HG03378 (cell line): ENCODE measurements at regions not wholly inside any gene's neighbourhood (a gene's known extent, or its start where the extent isn't known, plus 50 kb on each side); places are given as distances from the start of the nearest gene placed in this dataset.
"Not testable (repeated sequence)": the region's sequence is repeated elsewhere in the genome, so short reads cannot be mapped to it uniquely, and the experiment has no call there.

Experiments used
- ATAC-seq: cut with Tn5 transposase; IDR thresholded peaks from one replicate; pipeline ENCODE4 v1.9.1; 2021; ENCODE audit warnings: mild to moderate bottlenecking, moderate library complexity; ENCODE audit not compliant: unreplicated experiment

DNA sequence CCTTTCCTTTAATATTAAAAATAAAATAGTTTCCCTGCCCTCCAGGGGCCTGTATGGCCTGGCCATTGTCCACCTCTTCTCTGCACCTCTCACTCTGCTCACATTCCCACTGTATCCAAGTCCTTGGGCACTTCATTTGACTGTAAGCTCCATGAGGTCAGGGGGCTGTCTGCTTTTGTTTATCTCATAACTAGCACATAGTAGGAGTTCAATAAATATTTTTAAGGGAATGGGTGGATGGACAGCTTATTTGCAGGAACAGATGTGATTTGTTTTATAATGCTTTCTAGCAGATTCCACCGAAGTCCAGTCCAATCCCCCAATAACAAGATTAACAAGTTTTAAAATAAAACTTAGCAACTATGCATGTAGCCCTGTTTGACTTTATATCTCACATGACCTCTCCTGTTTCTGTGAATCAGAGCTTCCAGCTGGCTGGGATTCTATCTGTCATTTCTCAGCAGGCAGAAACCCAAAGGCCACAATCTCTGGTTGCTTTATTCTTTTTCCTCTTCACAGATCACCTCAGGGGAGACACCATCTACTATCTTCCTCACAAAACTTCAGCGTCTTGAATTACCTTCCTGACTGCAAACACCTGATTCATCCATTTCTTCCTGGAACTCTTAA is 123.0 kb upstream of the NR2F2 start:
- no peak for ATAC-seq

DNA sequence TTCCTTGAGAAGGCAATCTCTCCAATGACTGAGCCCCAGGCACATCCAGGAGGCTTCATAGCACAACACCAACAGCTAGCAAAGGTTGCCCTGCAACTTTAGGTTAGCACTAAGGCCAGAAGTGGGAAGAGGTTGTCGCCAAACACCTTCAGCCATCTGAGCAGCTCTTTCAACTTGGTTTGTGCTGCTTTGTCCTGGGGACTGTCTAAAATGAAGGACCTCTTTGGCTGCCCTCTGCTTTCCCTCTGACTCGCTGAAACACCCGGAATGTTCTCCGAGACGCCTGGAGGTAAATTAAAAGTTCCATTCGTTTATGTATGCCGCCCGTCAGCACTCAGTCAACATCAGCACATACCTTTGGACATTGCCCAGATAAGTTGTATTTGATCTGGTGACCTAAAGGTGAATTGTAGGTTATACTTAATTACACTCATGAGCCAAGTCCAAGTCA is 121.2 kb upstream of the NR2F2 start:
- no peak for ATAC-seq

DNA sequence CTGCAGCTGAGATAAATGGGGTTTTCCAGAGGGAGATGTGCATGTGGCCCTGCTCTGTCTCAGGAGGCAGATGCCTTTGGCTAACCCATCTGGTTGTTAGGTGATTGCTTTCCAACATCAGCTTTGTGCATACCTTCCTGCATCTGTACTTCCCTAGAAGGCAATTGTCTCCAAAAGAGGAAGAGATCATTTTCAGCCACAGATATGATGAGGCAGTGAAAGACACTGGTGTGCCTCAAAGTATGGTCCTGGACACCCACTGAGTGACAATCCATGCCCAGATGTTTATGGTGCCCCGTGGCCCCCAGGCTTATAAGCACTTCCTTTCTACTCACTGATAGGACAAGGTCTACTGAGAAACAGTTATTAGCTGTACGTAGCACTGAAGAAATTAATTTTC is 117.5 kb upstream of the NR2F2 start:
- ATAC-seq = no peak

DNA sequence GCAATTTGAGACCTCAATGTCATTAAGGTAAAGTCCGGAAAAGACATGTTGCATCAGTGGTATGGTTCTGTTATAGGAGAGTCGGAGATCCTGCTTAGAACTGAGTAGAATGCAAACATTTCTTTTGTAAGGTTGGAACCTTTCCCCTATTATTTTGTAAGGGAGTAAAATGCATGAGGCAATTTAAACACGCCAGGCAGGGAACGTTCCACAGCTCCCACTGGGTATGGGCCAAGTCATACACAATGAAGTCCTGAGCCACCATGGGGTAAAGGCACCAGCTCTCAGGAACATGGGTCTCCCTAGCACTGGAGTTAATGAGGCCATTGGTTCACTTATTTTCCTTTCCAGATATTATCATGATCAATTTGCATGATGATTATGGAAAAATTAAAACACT is 116.6 kb upstream of the NR2F2 start:
- ATAC-seq = no peak

DNA sequence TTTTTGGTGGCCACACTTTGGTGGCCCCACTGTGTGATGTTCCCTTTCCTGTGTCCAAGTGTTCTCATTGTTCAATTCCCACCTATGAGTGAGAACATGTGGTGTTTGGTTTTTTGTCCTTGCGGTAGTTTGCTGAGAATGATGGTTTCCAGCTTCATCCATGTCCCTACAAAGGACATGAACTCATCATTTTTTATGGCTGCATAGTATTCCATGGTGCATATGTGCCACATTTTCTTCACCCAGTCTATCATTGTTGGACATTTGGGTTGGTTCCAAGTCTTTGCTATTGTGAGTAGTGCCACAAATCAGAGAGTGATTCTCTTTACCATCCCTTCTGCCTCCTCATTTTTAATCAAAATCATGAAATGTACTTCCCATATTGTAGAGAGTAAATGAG is 114.0 kb upstream of the NR2F2 start:
- not testable (repeated sequence) for ATAC-seq

DNA sequence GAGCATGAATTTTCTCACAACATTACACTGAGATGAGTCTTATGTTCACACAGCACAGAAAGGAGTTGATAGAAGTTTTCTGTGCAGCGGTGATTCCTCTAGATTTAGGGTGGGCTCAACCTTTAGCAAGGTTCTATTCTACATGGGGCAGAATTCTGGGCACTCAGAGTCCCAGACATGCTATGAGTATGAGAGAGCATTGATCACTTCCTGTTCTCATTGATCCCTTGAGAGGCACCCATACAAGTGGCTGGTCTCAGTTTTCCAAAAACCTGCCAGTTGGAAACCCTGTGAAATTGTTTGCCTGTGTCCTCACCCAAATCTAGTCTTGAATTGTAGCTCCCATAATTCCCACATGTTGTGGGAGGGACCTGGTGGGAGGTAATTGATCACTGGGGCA is 112.5 kb upstream of the NR2F2 start:
- no peak for ATAC-seq

DNA sequence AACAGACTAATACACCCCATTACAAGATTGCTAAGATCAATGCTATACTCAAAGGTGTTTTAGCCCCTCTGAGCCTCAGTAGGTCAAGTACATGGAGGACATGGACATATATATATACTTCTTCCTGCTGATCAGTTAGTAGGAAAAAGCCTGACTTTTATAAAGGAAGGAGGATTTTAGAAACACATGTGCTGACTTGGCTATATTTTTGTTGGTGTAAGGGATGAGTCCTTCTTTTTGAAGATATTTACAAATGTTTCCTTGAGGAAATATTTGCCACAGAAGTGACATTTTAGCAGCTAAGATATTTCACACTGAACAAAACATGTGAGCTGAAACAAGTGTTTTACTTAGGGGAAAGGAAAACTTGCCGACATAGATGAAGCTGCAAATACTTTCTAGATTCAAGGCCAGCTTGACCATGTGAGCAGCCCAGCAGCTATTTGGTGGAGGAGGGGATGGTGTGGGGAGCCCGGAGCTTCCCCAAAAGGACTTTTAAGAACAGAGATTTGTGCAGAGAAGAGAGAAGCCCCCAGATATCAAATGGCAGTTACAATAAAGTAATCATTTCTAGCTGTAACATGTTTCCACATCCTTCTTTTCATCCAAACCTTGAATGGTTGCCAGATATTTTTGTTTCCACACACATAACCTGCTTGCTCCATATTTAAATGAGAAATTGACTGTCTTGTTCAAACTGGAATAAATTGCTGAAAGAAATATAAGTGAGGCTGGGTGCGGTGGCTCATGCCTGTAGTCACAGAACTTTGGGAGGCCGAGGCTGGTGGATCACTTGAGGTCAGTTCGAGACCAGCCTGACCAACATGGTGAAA is 111.7 kb upstream of the NR2F2 start:
- no peak for ATAC-seq

DNA sequence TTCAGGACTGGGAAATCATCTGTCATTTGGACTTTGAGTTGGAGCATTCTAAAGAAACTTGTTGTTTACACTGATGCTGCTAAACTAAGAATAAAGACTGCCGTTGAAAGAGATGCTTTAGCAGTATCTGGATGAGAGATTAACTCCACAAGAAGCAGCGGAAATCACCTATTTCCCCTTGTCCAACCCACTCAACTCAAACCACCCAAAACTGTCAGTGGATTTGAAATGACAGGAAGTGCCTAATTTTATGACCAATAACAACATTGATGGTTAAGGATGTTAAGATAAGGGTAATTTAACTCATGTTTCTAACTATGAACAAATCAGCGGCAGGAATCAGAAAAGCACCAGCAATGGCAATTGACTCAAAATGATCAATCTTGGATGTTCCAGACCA is 110.8 kb upstream of the NR2F2 start:
- no peak for ATAC-seq

DNA sequence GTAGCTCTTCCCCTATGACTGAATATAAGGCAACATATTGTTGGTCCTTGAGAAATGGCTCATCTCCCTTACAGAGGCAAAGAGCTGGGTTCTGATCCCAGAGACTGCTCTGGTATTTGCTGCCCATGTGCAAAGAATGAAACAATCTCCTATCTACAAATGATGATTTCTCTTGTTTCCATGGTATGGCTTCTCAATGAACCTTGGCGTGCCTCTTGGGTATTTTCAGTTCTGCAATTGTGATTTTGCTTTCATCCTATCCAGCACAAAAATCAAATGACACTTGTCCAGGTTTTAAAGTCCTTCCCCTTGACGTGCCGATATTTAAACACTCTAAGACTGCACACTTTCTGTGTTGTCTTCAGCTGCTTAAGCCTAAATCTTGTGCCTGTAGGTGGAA is 109.8 kb upstream of the NR2F2 start:
- ATAC-seq = no peak

DNA sequence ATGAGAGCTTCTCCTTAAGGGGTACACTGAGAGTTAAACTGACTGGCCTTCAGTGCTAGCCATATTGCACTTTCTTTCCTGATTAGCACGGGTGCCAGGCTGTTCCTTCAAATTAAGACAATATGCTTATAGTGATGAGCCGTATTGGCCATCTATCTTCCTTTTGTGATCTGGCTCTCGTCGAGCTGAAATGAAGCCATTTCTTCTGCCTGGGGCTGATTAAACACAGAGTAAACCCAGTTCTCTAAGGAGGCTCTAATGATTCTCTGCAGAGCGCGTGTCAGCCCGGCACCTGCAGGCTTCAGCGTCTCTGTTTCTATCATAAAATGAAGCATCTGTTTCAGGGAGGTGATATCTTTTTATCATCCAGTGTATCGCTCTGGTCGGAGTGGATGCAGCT is 107.5 kb upstream of the NR2F2 start:
- ATAC-seq = no peak

DNA sequence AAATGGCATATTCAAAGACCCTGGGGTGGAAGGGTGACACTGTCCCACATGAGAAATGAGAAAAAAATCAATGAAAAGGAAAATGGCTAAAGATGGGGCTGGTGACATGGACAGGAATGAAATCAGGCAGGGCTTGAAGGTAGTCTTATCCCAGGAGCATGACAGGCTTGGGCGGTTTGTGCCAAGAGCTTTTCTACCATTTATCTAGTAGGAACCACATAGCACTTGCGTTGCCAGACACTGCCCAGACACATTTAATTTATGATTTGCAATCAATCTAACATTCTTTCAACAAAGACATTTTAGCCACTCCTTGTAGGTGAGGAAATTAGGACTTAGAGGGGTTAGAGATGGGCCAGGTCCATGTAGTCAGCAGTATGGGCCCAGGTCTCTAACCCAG is 106.6 kb upstream of the NR2F2 start:
- ATAC-seq = no peak

DNA sequence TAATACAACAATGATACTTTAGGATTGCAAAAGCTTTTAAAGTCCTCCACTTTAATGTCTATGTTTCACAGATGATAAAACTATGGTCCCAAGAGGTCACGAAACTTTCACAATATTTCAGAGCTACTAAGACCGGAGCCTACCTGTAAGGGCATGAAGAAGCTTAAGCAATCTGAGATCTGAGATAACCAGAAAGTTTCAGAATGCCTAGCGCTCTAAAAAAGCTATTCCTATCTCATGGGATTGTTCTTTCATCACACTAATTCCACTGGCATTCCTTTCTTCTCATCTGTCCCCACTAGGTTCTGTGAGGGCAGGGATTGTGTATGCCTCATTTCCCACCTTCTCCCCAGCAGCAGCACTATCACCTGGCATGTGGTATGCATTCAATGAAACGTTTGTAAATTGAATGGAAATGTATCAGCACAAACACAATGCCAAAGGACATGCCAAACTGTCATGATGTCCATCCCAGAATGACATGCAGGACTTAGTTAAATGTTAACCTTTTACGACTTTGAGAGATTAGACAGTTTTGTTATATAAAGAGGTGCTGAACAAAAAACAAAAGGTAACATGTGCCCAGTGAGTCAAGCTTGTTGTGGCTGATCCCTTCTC is 104.7 kb upstream of the NR2F2 start:
- no peak for ATAC-seq

DNA sequence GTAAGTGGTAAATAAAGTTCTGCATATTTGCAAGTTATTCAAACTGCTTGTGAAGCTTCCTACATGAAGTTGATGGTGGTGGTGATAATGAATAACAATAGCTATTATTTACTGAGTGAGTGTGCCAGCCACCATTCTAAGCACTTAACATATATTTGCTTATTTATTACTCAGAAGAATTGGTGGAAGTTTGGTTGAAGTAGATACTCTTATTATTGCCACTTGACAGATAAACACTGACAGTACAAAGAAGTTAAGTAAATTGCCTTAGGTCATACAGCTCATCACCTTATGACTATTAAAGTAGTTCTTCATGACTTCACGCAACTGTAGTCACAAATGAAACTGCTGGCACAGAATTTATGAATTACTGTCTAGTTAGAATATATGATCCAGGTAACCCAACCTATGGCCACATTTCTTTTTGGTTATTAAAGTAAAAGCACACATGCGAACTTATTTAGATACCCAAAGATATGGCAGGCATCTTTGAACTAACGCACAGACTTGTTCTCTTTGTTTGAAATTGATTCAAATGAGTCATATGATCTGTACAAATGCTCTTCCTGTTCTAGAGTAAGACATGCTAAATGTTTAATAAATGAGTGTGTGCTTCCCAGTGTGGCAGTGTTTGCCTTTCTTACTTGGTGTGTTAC is 99.8 kb upstream of the NR2F2 start:
- ATAC-seq = no peak

DNA sequence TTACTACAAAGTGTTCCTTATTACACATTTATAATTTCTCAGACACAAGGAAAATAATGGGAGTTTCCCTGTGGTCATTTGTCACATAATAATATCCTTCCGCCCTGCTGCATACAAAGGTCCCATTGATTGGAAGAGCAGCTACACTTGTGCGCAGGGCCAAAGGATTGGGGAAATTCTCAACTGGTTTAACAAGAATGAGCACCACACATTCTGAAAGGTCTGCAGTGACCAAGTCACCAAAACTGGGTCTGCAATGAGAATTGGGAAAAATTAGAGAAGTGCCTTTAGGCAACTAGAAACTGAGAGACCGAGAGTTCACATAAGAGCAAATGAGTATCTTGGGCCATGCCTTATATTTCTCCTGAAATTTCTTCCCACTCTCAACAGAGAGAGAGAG is 98.2 kb upstream of the NR2F2 start:
- no peak for ATAC-seq

DNA sequence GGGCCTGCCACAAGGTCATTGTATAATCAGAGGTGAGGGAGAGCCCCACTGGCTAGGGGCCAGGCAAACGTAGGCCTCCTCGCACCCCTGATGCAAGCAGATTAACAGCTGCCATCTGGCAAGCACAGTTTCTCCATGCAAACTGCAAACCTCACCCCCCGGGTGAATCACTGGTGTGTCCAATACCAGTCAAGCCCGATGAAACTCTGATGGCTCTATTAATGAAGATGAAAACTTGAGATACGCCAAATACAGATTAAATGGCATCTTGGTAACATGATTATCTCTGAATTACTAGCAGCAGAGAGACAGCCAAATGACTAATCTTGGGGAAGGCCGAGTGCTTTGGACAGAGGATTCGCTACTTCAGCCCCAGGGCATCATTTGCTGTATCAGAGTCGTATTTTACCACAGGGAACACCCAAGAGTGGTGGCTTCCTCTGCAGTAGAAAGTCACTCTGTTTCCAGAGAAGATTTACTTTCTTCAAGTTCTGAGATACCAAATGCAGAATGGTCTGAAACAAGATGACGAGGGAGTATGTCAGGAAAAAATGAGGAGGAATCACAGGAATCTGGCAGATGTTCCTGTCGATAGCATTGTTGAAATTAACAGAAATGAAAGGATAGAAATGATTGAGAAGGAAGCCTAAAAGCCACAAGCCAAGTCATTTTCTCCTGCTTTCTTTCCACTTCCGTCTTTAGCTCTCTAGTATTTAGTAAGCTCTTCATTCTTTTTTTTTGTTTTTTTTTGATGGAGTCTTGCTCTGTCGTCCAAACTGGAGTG is 96.2 kb upstream of the NR2F2 start:
- ATAC-seq = peak; percentile 81

DNA sequence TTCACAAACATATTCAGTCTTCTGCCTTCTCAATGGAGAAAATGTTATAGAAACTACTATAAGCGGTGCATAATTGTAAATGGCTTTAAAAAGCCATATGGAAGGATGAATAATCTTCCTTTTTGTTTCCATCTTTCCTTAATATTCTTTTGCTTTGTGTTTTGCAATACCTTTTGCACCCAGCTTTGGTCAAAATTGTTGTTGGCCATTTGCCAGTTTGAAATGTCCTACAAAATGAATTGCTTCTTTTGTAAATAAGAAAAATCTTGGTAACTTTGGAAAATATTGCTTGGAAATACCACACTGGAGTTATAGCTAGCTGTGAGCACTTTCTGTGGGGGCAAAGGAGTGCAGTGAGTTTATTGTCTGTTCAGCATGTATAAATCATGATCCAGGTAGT is 93.5 kb upstream of the NR2F2 start:
- ATAC-seq = no peak

DNA sequence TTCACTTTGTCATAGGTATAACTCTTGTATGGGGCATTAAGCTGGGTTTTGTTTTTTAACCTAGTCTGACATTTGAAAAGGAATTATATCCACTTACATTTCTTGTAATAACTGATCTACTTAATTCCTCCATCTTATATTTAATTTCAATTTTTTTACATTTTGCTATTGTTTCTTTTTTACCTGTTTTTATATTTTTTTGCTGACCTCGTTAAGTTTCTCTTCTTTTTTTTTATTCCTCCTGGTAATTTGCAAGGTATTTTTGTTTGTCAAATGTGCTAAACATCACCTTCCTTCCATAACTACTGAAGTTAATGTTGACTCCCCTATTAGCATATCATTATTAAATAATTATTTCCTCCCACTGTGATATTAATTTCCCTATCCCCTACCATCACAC is 87.7 kb upstream of the NR2F2 start:
- ATAC-seq = no peak

DNA sequence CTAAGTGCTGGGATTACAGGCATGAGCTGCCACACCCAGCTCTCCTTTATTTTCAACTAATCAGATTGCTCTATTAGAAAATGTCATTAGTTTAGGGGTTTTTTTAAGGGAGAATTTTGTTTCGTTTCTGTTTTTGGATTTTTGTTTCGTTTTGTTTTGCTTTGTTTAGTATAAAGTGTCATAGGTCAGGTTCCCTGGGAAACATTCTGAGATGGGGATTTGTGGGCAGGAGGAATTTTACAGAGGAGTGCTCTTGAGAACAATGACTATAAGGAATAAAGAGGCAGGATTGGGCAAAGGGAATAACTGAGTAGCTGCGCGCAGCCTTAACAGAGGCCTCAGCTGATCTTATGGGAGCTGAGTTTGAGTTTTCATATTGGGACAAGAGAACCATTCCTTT is 86.8 kb upstream of the NR2F2 start:
- no peak for ATAC-seq

DNA sequence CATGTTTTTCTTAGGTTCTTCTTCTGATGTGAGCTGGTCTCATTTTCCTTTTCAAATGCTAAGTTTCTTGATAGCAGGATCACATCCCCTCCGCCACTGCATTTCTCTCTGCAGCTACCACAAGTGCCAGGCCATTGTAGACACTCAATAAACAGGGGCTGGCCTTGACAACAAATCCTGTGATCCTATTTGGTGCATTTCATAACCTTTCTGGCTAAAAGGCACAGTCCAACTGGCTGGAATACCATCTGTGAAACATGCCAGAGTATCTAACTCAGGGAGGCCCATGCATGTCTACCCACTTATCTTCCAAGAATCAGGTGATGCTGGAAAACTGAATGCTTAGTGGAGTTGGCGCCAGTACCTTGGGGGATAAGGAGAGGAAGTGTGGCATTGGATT is 85.2 kb upstream of the NR2F2 start:
- no peak for ATAC-seq

DNA sequence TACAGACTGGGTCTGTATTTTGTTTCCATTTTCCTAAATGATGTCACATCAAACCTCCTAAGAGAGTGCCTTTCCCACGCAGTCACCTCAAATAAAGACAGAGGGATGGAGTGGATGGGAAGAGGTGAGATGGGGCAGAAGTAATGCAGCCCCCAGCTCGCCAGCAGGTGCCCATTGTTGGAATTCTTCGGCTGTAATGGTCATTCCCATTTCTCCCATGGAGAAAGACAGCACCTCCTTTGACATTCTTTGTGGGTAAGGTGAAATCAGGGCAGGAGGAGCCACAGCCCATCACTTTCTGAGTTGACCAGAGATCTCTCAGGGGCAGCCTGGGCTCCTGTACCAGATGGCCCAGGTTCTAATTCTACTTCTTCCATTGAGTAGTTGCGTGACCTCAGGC is 84.4 kb upstream of the NR2F2 start:
- no peak for ATAC-seq
